GM23248 (cell line): ENCODE measurements at regions not wholly inside any gene's neighbourhood (a gene's known extent, or its start where the extent isn't known, plus 50 kb on each side); places are given as distances from the start of the nearest gene placed in this dataset.

Experiments
- DNase-seq: peaks from one replicate; pipeline ENCODE4 v3.0.0-alpha.2; 2015
- H2AFZ ChIP-seq: fragments of 200-600 bp; sonication (generic); 2 replicates; pipeline ENCODE4 v1.6.1; 2016; ENCODE audit warnings: antibody characterized with exemption
- H3F3A ChIP-seq: fragments of 200-600 bp; sonication (generic); 2 replicates; pipeline ENCODE4 v1.6.1; 2016; ENCODE audit warnings: mild to moderate bottlenecking, antibody characterized with exemption, mixed run types; ENCODE audit not compliant: insufficient read depth
- H3K27ac ChIP-seq: fragments of 200-600 bp; sonication (generic); 2 replicates; pipeline ENCODE4 v1.5.1; 2016; ENCODE audit warnings: mild to moderate bottlenecking
- H3K27me3 ChIP-seq: fragments of 200-600 bp; sonication (generic); replicated peaks from 2 replicates; pipeline ENCODE4 v1.6.1; 2016; ENCODE audit warnings: mild to moderate bottlenecking; ENCODE audit not compliant: insufficient read depth
- H3K36me3 ChIP-seq: fragments of 200-600 bp; sonication (generic); 2 replicates; pipeline ENCODE4 v1.6.1; 2016; ENCODE audit warnings: low read depth, mild to moderate bottlenecking
- H3K4me1 ChIP-seq: fragments of 200-600 bp; sonication (generic); 2 replicates; pipeline ENCODE4 v1.6.1; 2016; ENCODE audit warnings: mild to moderate bottlenecking; ENCODE audit not compliant: insufficient read depth
- H3K4me2 ChIP-seq: fragments of 200-600 bp; sonication (generic); one replicate; pipeline ENCODE4 v1.6.1; 2016; ENCODE audit warnings: mild to moderate bottlenecking; ENCODE audit not compliant: unreplicated experiment
- H3K4me3 ChIP-seq: fragments of 200-600 bp; sonication (generic); 2 replicates; pipeline ENCODE4 v1.5.1; 2016; ENCODE audit warnings: mild to moderate bottlenecking
- H3K79me2 ChIP-seq: fragments of 200-600 bp; sonication (generic); 2 replicates; pipeline ENCODE4 v1.6.1; 2016; ENCODE audit warnings: mild to moderate bottlenecking; ENCODE audit not compliant: insufficient read depth
- H3K9ac ChIP-seq: fragments of 200-600 bp; sonication (generic); 2 replicates; pipeline ENCODE4 v1.6.1; 2016; ENCODE audit warnings: mild to moderate bottlenecking
- H3K9me2 ChIP-seq: fragments of 200-600 bp; sonication (generic); 2 replicates; pipeline ENCODE4 v1.6.1; 2016; ENCODE audit warnings: mixed run types, mild to moderate bottlenecking, moderate library complexity; ENCODE audit not compliant: insufficient read depth
- H3K9me3 ChIP-seq: fragments of 200-600 bp; sonication (generic); one replicate; pipeline ENCODE4 v1.6.1; 2017; ENCODE audit warnings: low read depth
- H4K20me1 ChIP-seq: fragments of 200-600 bp; sonication (generic); 2 replicates; pipeline ENCODE4 v1.6.0; 2016; ENCODE audit not compliant: insufficient read depth
- EZH2 ChIP-seq: fragments of 200-600 bp; sonication (generic); IDR thresholded peaks from 2 replicates; pipeline ENCODE4 v1.6.1; 2018; ENCODE audit warnings: antibody characterized with exemption, mild to moderate bottlenecking; ENCODE audit not compliant: insufficient read depth, poor library complexity, severe bottlenecking
- EZH2phosphoT487 ChIP-seq: fragments of 200-600 bp; sonication (generic); IDR thresholded peaks from 2 replicates; pipeline ENCODE4 v1.6.1; 2018; ENCODE audit warnings: antibody characterized with exemption, moderate library complexity, mild to moderate bottlenecking, low read depth; ENCODE audit not compliant: insufficient read depth
- WGBS, 2 experiments: methylation state at CpG; one replicate each; pipeline ENCODE4 v1.1.6; 2015 to 2017; ENCODE audit warnings: low lambda C conversion rate in 2 of 2, low coverage in 1 of 2; ENCODE audit errors: missing lambda C conversion rate in 2 of 2; 5-methylcytosine and 5-hydroxymethylcytosine counted together
- in situ Hi-C: fragments of 300-500 bp; cut with MboI; formaldehyde crosslinking; loops from 2 replicates; pipeline ENCODE4 v1.15.0; 2020

- peak overlapping the region; percentile 39 for H3K4me2 ChIP-seq
- no peak overlapping the region for H2AFZ ChIP-seq
- TF ChIP-seq EZH2phosphoT487 = no peak
- no peak for TF ChIP-seq EZH2
- H3K27ac ChIP-seq = peak overlapping the region; percentile 28
- H3K9me3 ChIP-seq = no peaks in the 10 kb centered on the region
- DNase-seq = peak; percentile 95
- no peak overlapping the region for H3K4me3 ChIP-seq
- H4K20me1 ChIP-seq = no peaks in the 10 kb centered on the region
- H3K36me3 ChIP-seq = no peaks in the 10 kb centered on the region
- H3K4me1 ChIP-seq = peaks cover 50% of the 10 kb centered on the region
- no peak overlapping the region for H3K9ac ChIP-seq
- no peaks in the 10 kb centered on the region for H3K79me2 ChIP-seq
- in situ Hi-C loops = no loop called here
- H3F3A ChIP-seq = peaks cover 27% of the 10 kb centered on the region
- no peaks in the 10 kb centered on the region for H3K9me2 ChIP-seq
- WGBS, 2 experiments = 0 to 2% methylated on average over 3 of the region's 3 CpGs
- 0 out of 2 replicates have a peak, but pooled peaks cover 5% of the 10 kb centered on the region for H3K27me3 ChIP-seq
Measured at GRCh38 chr15:70505411-70505919, 257.9 kb downstream of the UACA start.

GRCh38 chr15:70504988-70505387 lies 258.4 kb downstream of the UACA start:
- Histone ChIP-seq H3F3A (peaks cover 27% of the 10 kb centered on the region), H3K4me2 (peak overlapping the region; percentile 39), H3K9me2 (no peaks in the 10 kb centered on the region), H3K27ac (peak overlapping the region; percentile 28), H3K36me3 (no peaks in the 10 kb centered on the region), H3K79me2 (no peaks in the 10 kb centered on the region), H3K4me1 (peaks cover 50% of the 10 kb centered on the region), H3K27me3 (0 out of 2 replicates have a peak, but pooled peaks cover 5% of the 10 kb centered on the region), H3K9ac (no peak overlapping the region), H4K20me1 (no peaks in the 10 kb centered on the region), H3K4me3 (no peak overlapping the region), H3K9me3 (no peaks in the 10 kb centered on the region), H2AFZ (no peak overlapping the region)
- no peak for DNase-seq
- TF ChIP-seq EZH2phosphoT487 = no peak
- no peak for TF ChIP-seq EZH2
- in situ Hi-C loops = no loop called here
- 84 to 86% methylated on average over 12 of the region's 12 CpGs for WGBS, 2 experiments

DNA sequence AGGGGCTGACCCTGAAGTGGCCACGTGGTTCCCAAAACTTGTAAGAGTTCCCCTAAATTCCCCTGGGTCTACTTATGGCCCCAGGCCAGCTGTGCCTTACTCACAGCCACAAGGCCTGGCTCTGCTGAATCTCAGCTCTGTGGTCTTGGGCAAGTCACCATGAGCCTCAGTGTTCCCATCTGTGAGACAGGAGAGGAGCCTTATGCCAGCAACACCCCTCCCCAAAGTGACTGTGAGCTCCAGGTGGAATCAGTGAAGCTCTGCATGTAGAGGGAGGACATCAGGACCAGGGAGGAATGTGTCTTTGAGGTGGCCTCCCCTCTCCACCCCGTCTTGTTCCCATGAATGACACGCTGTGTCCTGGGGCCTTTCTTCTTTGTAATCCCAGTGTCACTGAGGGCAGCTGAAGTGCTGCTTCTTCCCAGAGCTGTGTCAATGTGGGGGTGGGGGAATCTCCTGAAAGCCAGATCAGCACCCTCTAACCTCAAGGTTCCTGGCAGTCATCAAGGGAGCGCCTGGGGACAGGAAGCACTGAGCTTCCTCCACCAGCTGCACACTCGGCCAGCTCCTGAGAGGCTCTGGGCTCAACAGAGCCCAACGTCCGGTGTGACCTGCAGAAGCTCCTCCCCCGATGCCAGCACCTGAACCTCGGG lies 258.9 kb downstream of the UACA start:
- TF ChIP-seq EZH2phosphoT487 (no peak), EZH2 (no peak)
- peak overlapping the region; percentile 39 for H3K4me2 ChIP-seq
- H3K4me3 ChIP-seq = no peak overlapping the region
- no peaks in the 10 kb centered on the region for H4K20me1 ChIP-seq
- no peak overlapping the region for H2AFZ ChIP-seq
- in situ Hi-C loops = no loop called here
- H3K27ac ChIP-seq = no peak overlapping the region
- 0 out of 2 replicates have a peak, but pooled peaks cover 5% of the 10 kb centered on the region for H3K27me3 ChIP-seq
- peaks cover 27% of the 10 kb centered on the region for H3F3A ChIP-seq
- H3K36me3 ChIP-seq = no peaks in the 10 kb centered on the region
- H3K79me2 ChIP-seq = no peaks in the 10 kb centered on the region
- peaks cover 50% of the 10 kb centered on the region for H3K4me1 ChIP-seq
- no peaks in the 10 kb centered on the region for H3K9me3 ChIP-seq
- peak; percentile 89 for DNase-seq
- 46 to 55% methylated on average over 9 of the region's 9 CpGs for WGBS, 2 experiments
- H3K9ac ChIP-seq = no peak overlapping the region
- no peaks in the 10 kb centered on the region for H3K9me2 ChIP-seq

DNA sequence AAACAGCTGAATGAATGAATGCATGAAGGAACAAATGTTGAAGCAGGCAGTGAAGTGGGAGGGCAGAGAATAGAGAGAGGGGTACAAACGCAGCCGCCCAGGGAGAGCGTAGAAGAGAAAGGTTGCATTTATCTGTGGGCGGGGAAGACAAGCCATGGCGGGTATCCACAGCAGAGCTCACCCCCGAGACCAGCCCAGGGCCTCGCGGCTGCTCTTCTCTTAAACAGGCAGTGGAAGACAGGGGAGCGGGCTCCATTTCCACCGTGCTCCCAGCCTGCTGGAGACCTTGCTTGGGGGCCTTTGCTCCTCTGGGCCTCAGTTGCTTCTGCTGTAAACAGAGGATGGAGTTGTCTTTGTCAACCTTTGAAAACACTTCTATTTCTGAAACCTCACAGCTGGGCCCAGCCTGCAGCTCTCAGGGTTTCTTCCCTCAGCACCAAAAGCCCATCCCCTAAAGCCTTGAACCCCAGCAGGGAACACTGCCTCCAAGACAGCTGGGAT lies 259.5 kb downstream of the UACA start:
- H3K27me3 ChIP-seq = 0 out of 2 replicates have a peak, but pooled peaks cover 5% of the 10 kb centered on the region
- no peaks in the 10 kb centered on the region for H3K79me2 ChIP-seq
- H3K9me3 ChIP-seq = no peaks in the 10 kb centered on the region
- no peaks in the 10 kb centered on the region for H3K36me3 ChIP-seq
- no peak for DNase-seq
- H3K27ac ChIP-seq = no peak overlapping the region
- H3K9ac ChIP-seq = no peak overlapping the region
- in situ Hi-C loops = no loop called here
- H3K4me1 ChIP-seq = peaks cover 45% of the 10 kb centered on the region
- no peak overlapping the region for H3K4me3 ChIP-seq
- peaks cover 22% of the 10 kb centered on the region for H3F3A ChIP-seq
- WGBS, 2 experiments = 94 to 95% methylated on average over 10 of the region's 10 CpGs
- no peak overlapping the region for H2AFZ ChIP-seq
- TF ChIP-seq EZH2phosphoT487 (no peak), EZH2 (no peak)
- H4K20me1 ChIP-seq = no peaks in the 10 kb centered on the region
- H3K4me2 ChIP-seq = peak overlapping the region; percentile 39
- H3K9me2 ChIP-seq = no peaks in the 10 kb centered on the region
